ENCODE measurements at regions not wholly inside any gene's neighbourhood (a gene's known extent, or its start where the extent isn't known, plus 50 kb on each side); places are given as distances from the start of the nearest gene placed in this dataset.

DNA sequence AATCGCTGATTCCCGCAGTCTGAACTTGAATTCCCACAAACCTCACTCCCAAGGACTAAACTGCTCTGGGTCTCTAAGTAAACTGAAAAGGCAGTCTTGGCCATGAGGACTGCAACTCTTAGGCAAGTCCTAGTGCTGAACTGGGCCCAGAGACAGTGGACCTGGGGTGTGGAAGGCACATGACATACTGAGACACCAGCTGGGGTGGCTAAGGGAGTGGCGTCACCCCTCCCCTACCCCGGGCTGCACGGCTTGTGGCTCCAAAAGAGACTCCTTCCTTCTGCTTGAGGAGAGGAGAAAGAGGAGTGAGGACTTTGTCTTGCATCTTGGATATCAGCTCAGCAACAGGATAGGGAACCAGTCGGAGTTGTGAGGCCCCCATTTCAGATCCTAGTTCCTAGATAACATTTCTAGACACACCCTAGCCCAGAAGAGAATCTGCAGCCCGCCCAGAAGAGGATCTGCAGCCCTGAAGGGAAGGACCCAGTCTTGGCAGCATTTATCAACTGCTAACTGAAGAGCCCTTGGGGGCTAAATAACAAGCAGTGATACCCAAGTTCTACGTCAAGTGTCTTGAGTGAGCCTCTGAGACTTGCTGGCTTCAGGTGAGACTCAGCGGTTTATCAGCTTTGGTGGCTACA, 110.7 kb upstream of the C3orf80 start:
- H3K27me3 Mint-ChIP-seq: peaks cover 7% of the 10 kb centered on the region
- H3K9me3 Mint-ChIP-seq (ENCODE audit: low read depth): no peaks in the 10 kb centered on the region
- ChIA-PET POLR2A (no interaction called here), CTCF (no interaction called here)
- H3K4me3 Mint-ChIP-seq: no peak overlapping the region
- H3K27ac Mint-ChIP-seq: no peak overlapping the region
- ATAC-seq (no peak), DNase-seq (no peak)
- no peaks in the 10 kb centered on the region for H3K4me1 Mint-ChIP-seq
- intact Hi-C loops (cut with DNase I, micrococcal nuclease): no loop called here
- no peaks in the 10 kb centered on the region for H3K36me3 Mint-ChIP-seq (ENCODE audit: low read depth)

DNA sequence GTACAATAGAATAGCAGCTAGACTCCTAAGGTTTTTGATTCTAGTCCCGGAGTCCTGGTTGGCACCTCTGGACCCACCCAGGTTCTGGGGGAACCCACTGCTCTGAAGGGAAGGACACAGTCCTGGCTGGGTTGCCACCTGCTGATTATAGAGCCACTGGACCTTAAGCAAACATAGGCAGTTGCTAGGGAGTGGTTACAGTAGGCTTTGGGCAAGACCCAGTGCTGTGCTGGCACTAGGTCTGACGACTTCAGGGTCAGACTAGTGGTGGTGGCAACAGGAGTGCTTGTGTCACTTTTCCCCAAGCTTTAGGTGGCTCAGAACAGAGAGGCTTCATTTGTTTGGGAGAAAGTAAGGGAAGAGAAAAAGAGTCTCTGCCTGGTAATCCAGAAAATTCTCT, 109.8 kb upstream of the C3orf80 start:
- DNase-seq: no peak
- CTCF ChIA-PET: no interaction called here
- no peak overlapping the region for H3K4me3 Mint-ChIP-seq
- no peaks in the 10 kb centered on the region for H3K4me1 Mint-ChIP-seq
- POLR2A ChIA-PET: no interaction called here
- H3K9me3 Mint-ChIP-seq (ENCODE audit: low read depth): peaks cover under 1% of the 10 kb centered on the region
- no peak for ATAC-seq
- H3K36me3 Mint-ChIP-seq (ENCODE audit: low read depth): no peaks in the 10 kb centered on the region
- intact Hi-C loops (cut with DNase I, micrococcal nuclease): no loop called here
- peaks cover 10% of the 10 kb centered on the region for H3K27me3 Mint-ChIP-seq
- H3K27ac Mint-ChIP-seq: no peak overlapping the region

DNA sequence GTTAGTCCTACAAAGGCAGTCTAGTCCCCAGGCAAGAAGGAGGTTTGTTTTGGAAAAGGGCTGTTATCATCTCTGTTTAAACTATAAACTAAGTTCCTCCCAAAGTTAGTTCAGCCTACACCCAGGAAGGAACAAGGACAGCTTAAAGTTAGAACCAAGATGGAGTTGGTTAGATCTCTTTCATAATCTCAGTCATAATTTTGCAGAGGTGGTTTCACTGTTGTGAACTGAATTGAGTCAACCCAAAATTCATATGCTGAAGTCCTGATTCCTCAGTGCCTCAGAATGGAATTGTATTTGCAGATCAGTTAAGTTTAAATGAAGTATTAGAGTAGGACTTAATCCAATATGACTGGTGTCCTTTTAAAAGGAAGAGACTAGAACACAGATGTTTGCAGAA, 101.0 kb upstream of the C3orf80 start:
- H3K27me3 Mint-ChIP-seq: peaks cover 4% of the 10 kb centered on the region
- no peaks in the 10 kb centered on the region for H3K36me3 Mint-ChIP-seq (ENCODE audit: low read depth)
- no peak for DNase-seq
- H3K4me3 Mint-ChIP-seq: no peak overlapping the region
- no peak overlapping the region for H3K27ac Mint-ChIP-seq
- no peak for ATAC-seq
- intact Hi-C loops (cut with DNase I, micrococcal nuclease): no loop called here
- no peaks in the 10 kb centered on the region for H3K4me1 Mint-ChIP-seq
- POLR2A ChIA-PET: no interaction called here
- CTCF ChIA-PET: no interaction called here
- peaks cover 2% of the 10 kb centered on the region for H3K9me3 Mint-ChIP-seq (ENCODE audit: low read depth)

DNA sequence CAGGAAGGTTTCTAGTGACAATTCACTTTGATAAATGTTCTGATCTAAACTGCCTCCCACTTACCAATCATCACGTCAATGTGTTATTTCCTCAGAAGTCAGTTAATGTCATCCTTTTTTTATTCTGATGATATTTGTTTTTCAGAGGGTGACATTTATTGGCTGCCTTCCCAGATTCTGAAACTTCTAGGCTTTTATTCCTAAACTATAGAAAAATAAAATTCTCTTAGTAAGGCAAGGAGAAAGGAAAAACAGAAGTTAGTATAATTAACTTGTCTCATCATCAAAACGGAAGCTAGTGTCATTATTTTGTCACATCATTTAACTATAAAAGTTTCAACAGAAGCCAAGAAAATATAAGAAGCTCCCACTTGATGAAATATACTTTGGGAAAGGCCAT, 100.0 kb upstream of the C3orf80 start:
- no peak for DNase-seq
- Mint-ChIP-seq H3K9me3 (ENCODE audit: low read depth) (peaks cover 2% of the 10 kb centered on the region), H3K27ac (no peak overlapping the region), H3K4me1 (peaks cover 2% of the 10 kb centered on the region), H3K27me3 (peaks cover 5% of the 10 kb centered on the region), H3K4me3 (no peak overlapping the region), H3K36me3 (ENCODE audit: low read depth) (no peaks in the 10 kb centered on the region)
- no peak for ATAC-seq
- intact Hi-C loops (cut with DNase I, micrococcal nuclease): no loop called here
- CTCF ChIA-PET: interaction anchor here (1.3 kb wide), 1 partner anchor 241 kb away, joined by 3 read pairs; no protein-coding TSS in a partner anchor
- POLR2A ChIA-PET: no interaction called here

DNA sequence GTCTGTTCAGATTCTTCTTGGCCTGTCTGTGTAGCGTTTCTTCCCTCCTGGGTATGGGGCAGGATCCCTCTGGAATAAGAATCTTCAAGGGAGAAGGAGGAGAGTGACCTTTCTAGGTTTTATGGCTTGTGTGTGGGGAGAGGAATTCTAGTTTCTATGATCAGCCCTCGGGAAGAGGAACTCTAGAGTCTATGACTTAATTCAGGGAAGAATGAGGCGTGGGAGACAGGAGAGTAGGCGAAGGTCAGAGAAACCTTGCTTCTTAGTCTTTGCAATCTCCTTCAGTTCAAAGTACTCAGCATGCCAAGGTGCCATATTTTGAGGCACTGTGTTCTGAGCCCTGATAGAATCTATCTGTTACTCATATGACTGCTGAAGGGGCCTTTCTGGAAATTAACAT, 99.2 kb upstream of the C3orf80 start:
- ChIA-PET CTCF (interaction anchor here (1.3 kb wide), 1 partner anchor 241 kb away, joined by 3 read pairs; no protein-coding TSS in a partner anchor), POLR2A (no interaction called here)
- ATAC-seq (no peak), DNase-seq (no peak)
- no peaks in the 10 kb centered on the region for H3K9me3 Mint-ChIP-seq (ENCODE audit: low read depth)
- intact Hi-C loops (cut with DNase I, micrococcal nuclease): no loop called here
- H3K4me1 Mint-ChIP-seq: peaks cover 2% of the 10 kb centered on the region
- H3K4me3 Mint-ChIP-seq: no peak overlapping the region
- H3K27ac Mint-ChIP-seq: no peak overlapping the region
- H3K36me3 Mint-ChIP-seq (ENCODE audit: low read depth): no peaks in the 10 kb centered on the region
- H3K27me3 Mint-ChIP-seq: peaks cover 2% of the 10 kb centered on the region

DNA sequence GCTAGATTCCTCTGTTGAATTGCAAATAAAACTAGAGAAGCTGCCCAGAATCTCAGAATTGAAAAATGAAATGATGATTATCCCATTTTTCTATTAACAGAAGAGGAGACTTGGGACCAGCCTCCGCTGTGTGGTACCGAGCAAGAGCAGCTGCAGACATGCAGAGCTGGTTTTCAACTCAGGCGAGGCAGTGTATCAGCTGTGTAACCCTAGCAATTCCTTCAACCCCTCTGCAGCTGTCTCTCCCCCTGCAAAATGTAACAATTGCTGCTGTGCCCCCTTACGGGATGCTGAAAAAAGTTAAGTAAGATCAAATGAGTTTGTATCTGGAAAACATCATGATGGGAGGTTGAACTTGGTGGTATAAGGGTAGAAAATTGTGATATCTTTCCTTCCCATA, 98.5 kb upstream of the C3orf80 start:
- CTCF ChIA-PET: no interaction called here
- Mint-ChIP-seq H3K4me1 (peaks cover 2% of the 10 kb centered on the region), H3K4me3 (no peak overlapping the region), H3K27me3 (peaks cover 2% of the 10 kb centered on the region), H3K27ac (no peak overlapping the region), H3K36me3 (ENCODE audit: low read depth) (no peaks in the 10 kb centered on the region), H3K9me3 (ENCODE audit: low read depth) (no peaks in the 10 kb centered on the region)
- DNase-seq (no peak), ATAC-seq (no peak)
- intact Hi-C loops (cut with DNase I, micrococcal nuclease): no loop called here
- POLR2A ChIA-PET: no interaction called here

DNA sequence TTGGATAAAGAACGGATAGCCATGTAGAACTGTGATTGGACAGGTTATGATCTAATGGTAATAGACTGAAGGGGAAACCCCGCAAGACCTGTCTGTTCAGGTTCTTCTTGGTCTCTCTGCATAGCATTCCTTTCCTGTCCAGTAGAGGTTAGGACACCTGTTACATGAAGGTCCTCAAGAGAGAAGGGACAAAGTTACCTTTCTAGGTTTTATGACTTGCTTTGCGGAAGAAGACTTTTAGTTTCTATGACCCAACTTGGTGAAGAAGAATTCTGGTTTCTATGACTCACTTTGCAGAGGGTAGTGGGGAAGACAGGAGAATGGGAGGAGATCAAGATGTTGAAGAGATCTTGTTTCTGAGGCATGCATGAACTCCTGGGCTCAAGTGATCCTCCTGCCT, 97.9 kb upstream of the C3orf80 start:
- H3K9me3 Mint-ChIP-seq (ENCODE audit: low read depth): no peaks in the 10 kb centered on the region
- no peaks in the 10 kb centered on the region for H3K36me3 Mint-ChIP-seq (ENCODE audit: low read depth)
- intact Hi-C loops (cut with DNase I, micrococcal nuclease): no loop called here
- peaks cover 2% of the 10 kb centered on the region for H3K27me3 Mint-ChIP-seq
- DNase-seq (no peak), ATAC-seq (peak; percentile 23)
- CTCF ChIA-PET: no interaction called here
- H3K27ac Mint-ChIP-seq: no peak overlapping the region
- no peak overlapping the region for H3K4me3 Mint-ChIP-seq
- POLR2A ChIA-PET: no interaction called here
- H3K4me1 Mint-ChIP-seq: peaks cover 2% of the 10 kb centered on the region

DNA sequence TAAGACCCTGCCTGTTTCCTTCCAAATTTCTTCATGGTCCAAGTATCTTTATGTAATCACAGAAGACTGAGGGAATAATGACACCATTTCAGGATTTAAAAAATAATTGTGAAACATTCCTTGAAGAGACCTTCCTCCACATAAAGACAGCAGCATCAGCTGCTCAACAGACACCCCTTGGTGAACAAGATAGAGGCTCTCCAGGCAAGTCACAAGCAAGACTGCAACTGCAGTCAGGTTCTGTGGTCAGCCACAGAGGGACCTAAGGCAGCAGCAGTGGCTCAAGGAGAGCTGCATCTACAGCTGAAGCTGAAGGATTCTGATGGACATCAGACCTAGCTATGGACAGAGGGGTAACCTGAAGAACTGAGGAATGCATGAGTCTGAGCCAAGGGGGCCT, 97.2 kb upstream of the C3orf80 start:
- intact Hi-C loops (cut with DNase I, micrococcal nuclease): no loop called here
- no peaks in the 10 kb centered on the region for H3K36me3 Mint-ChIP-seq (ENCODE audit: low read depth)
- no peak overlapping the region for H3K4me3 Mint-ChIP-seq
- H3K27ac Mint-ChIP-seq: no peak overlapping the region
- ChIA-PET POLR2A (no interaction called here), CTCF (no interaction called here)
- no peak for ATAC-seq
- peaks cover 2% of the 10 kb centered on the region for H3K27me3 Mint-ChIP-seq
- H3K4me1 Mint-ChIP-seq: peaks cover 2% of the 10 kb centered on the region
- DNase-seq: no peak
- no peaks in the 10 kb centered on the region for H3K9me3 Mint-ChIP-seq (ENCODE audit: low read depth)

DNA sequence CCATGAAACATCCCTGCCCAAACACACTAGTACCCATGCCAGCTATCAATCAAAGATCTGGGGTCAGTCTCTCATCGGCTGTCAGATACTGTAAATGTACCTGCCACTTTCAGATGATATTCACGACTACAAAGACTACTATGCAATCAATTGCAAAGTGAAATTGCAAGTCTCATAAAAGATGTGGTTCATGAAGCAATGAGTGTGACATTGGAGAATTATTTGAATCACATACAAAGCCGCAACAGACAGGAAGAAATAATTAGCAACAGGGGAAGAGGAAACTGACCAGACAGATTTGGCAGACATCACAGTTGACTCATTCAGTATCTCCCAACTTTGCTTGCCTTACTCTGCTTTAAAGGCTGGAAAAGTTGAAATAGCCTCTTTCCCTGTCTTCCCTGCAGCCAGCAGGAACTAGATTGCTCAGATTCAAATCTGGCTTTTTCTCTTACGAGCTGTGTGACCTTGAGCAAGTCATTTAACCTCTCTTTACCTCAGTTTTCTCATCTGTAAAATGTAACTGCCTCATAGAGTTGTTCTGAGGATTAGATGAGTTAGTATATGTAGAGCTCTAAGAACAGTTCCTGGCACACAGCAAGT, 95.7 kb upstream of the C3orf80 start:
- Mint-ChIP-seq H3K4me3 (no peak overlapping the region), H3K27me3 (peaks cover 2% of the 10 kb centered on the region), H3K4me1 (peaks cover 2% of the 10 kb centered on the region), H3K36me3 (ENCODE audit: low read depth) (no peaks in the 10 kb centered on the region), H3K27ac (no peak overlapping the region), H3K9me3 (ENCODE audit: low read depth) (no peaks in the 10 kb centered on the region)
- DNase-seq (no peak), ATAC-seq (peak; percentile 19)
- ChIA-PET CTCF (interaction anchor here (0.6 to 0.7 kb wide), 2 partner anchors 10 to 1401 kb away, joined by 3 read pairs; no protein-coding TSS in a partner anchor), POLR2A (no interaction called here)
- intact Hi-C loops (cut with DNase I, micrococcal nuclease): loop anchor here in 1 of 2 experiments (5.0 kb wide), 1 partner anchor 97 kb away; no protein-coding TSS in a partner anchor

DNA sequence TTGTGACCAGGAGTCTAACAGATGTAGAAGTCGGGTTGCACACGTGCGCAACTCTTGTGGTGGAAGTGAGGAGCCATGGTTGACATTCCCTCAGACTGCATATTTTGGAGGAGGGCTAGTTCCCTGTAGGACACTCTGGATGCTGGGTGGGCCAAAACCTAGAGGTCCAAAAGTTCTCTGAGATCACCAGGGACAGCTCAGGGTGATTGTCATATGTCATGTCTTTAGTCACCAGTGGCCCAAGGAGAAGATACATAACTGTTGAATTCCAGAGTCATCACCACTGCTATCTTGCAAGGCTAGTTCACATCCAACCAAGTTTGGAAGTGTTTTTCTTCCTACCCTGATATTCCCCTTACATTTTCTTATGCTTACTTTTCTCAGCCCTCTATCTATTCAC, 95.2 kb upstream of the C3orf80 start:
- POLR2A ChIA-PET: no interaction called here
- DNase-seq (no peak), ATAC-seq (no peak)
- Mint-ChIP-seq H3K36me3 (ENCODE audit: low read depth) (no peaks in the 10 kb centered on the region), H3K4me1 (peaks cover 2% of the 10 kb centered on the region), H3K27ac (no peak overlapping the region), H3K27me3 (peaks cover 2% of the 10 kb centered on the region), H3K9me3 (ENCODE audit: low read depth) (no peaks in the 10 kb centered on the region), H3K4me3 (no peak overlapping the region)
- CTCF ChIA-PET: interaction anchor here (0.6 kb wide), 1 partner anchor 1402 kb away, joined by 3 read pairs; no protein-coding TSS in a partner anchor
- intact Hi-C loops (cut with DNase I, micrococcal nuclease): loop anchor here in 1 of 2 experiments (5.0 kb wide), 1 partner anchor 98 kb away; no protein-coding TSS in a partner anchor

DNA sequence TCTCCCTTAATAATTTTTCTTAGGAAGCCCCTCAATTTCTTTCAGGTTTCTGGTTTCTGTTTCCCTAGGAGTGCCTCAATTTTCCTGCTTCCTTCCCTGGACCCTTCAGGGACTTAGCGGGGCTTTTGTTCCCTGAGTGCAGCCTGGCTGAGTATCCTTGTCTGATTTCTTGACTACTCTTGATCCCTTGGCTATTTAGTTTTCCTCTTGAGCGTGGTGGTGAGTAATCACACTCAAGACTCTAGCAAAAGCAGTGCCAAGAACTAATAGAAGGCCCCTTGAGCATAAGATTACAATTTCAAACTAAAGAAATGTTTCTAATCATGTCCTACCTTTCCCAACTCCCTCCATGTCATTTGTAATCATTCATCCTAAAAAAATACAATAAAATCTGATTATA, 94.3 kb upstream of the C3orf80 start:
- Mint-ChIP-seq H3K4me3 (no peak overlapping the region), H3K27me3 (peaks cover 2% of the 10 kb centered on the region), H3K4me1 (peaks cover 2% of the 10 kb centered on the region), H3K36me3 (ENCODE audit: low read depth) (no peaks in the 10 kb centered on the region), H3K9me3 (ENCODE audit: low read depth) (no peaks in the 10 kb centered on the region), H3K27ac (no peak overlapping the region)
- ChIA-PET CTCF (interaction anchor here (0.6 kb wide), 1 partner anchor 63 kb away, joined by 3 read pairs; no protein-coding TSS in a partner anchor), POLR2A (no interaction called here)
- no peak for ATAC-seq
- intact Hi-C loops (cut with DNase I, micrococcal nuclease): loop anchor here in 1 of 2 experiments (5.0 kb wide), 1 partner anchor 99 kb away; no protein-coding TSS in a partner anchor
- no peak for DNase-seq

DNA sequence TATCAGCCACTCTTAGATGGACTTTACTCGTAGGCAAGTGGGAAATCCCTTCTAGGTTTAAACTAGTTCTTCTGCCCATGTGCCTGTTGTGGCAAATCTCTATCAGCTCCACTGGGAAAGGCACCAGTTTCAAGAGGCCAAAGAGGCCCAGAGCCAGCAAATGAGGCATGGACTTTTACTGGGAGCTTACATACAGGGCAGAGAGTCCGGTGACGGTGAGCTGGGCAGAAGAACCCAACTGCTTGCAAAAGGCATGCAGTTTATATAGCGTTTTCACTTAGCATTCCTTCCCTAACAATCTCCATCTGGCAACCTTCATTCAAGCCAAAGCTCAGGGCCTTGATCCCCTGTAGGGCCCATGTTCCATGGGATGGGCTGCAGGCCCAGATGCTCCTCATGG, 93.0 kb upstream of the C3orf80 start:
- DNase-seq (no peak), ATAC-seq (no peak)
- POLR2A ChIA-PET: no interaction called here
- CTCF ChIA-PET: no interaction called here
- peaks cover 2% of the 10 kb centered on the region for H3K4me1 Mint-ChIP-seq
- H3K27me3 Mint-ChIP-seq: peaks cover 2% of the 10 kb centered on the region
- no peaks in the 10 kb centered on the region for H3K9me3 Mint-ChIP-seq (ENCODE audit: low read depth)
- intact Hi-C loops (cut with DNase I, micrococcal nuclease): loop anchor here in 1 of 2 experiments (5.0 kb wide), 1 partner anchor 100 kb away; no protein-coding TSS in a partner anchor
- no peak overlapping the region for H3K4me3 Mint-ChIP-seq
- H3K27ac Mint-ChIP-seq: no peak overlapping the region
- no peaks in the 10 kb centered on the region for H3K36me3 Mint-ChIP-seq (ENCODE audit: low read depth)
